H9 (cell line): ENCODE measurements at regions not wholly inside any gene's neighbourhood (a gene's known extent, or its start where the extent isn't known, plus 50 kb on each side); places are given as distances from the start of the nearest gene placed in this dataset.

ENCODE experiments used
- DNase-seq: peaks from one replicate; pipeline ENCODE4 v3.0.0-alpha.2; 2017
- H2AFZ ChIP-seq: one replicate; pipeline ENCODE4 v1.6.1; 2013; ENCODE audit warnings: mild to moderate bottlenecking, low read length, control low read depth, moderate library complexity
- H2AK5ac ChIP-seq: 2 replicates; pipeline ENCODE4 v1.6.1; 2013; ENCODE audit warnings: low read length, control low read depth, mixed read lengths; ENCODE audit not compliant: insufficient read length
- H2BK120ac ChIP-seq: one replicate; pipeline ENCODE4 v1.6.1; 2013; ENCODE audit warnings: low read depth, mild to moderate bottlenecking, low read length, control low read depth, inconsistent platforms; ENCODE audit not compliant: poor library complexity, severe bottlenecking
- H2BK12ac ChIP-seq: 2 replicates; pipeline ENCODE4 v1.6.1; 2013; ENCODE audit warnings: low read length, control low read depth, mixed read lengths, low read depth; ENCODE audit not compliant: insufficient read length
- H2BK15ac ChIP-seq: 2 replicates; pipeline ENCODE4 v1.6.1; 2013; ENCODE audit warnings: low read depth, low read length, control low read depth
- H2BK20ac ChIP-seq: one replicate; pipeline ENCODE4 v1.6.1; 2013; ENCODE audit warnings: low read depth, mild to moderate bottlenecking, low read length, control low read depth, inconsistent platforms; ENCODE audit not compliant: poor library complexity, severe bottlenecking
- H2BK5ac ChIP-seq: 2 replicates; pipeline ENCODE4 v1.6.1; 2013; ENCODE audit warnings: low read length, control low read depth, mixed read lengths; ENCODE audit not compliant: insufficient read length
- H3K14ac ChIP-seq: 2 replicates; pipeline ENCODE4 v1.6.1; 2013; ENCODE audit warnings: low read length, control low read depth; ENCODE audit not compliant: insufficient read depth
- H3K18ac ChIP-seq: 2 replicates; pipeline ENCODE4 v1.6.1; 2013; ENCODE audit warnings: low read depth, mild to moderate bottlenecking, mixed read lengths, low read length, control low read depth; ENCODE audit not compliant: insufficient read length
- H3K23ac ChIP-seq: 2 replicates; pipeline ENCODE4 v1.6.1; 2013; ENCODE audit warnings: low read length, control low read depth, mixed read lengths, low read depth; ENCODE audit not compliant: insufficient read length
- H3K23me2 ChIP-seq: 2 replicates; pipeline ENCODE4 v1.6.1; 2013; ENCODE audit warnings: low read depth, mild to moderate bottlenecking, mixed read lengths, low read length, control low read depth; ENCODE audit not compliant: insufficient read length, poor library complexity, severe bottlenecking
- H3K27ac ChIP-seq: 2 replicates; pipeline ENCODE4 v1.5.1; 2013; ENCODE audit warnings: low read length, control low read depth, mixed read lengths, low read depth; ENCODE audit not compliant: insufficient read length
- H3K27me3 ChIP-seq: 2 replicates; pipeline ENCODE4 v1.6.1; 2013; ENCODE audit warnings: low read length, control low read depth, inconsistent platforms; ENCODE audit not compliant: insufficient read depth
- H3K4ac ChIP-seq: 2 replicates; pipeline ENCODE4 v1.6.1; 2013; ENCODE audit warnings: low read depth, mild to moderate bottlenecking, control low read depth, inconsistent platforms, low read length, moderate library complexity
- H3K4me1 ChIP-seq: 2 replicates; pipeline ENCODE4 v1.6.1; 2013; ENCODE audit warnings: low read length, control low read depth, inconsistent platforms; ENCODE audit not compliant: insufficient read depth
- H3K4me2 ChIP-seq: 2 replicates; pipeline ENCODE4 v1.6.1; 2013; ENCODE audit warnings: low read length, control low read depth, mixed read lengths; ENCODE audit not compliant: insufficient read length, insufficient read depth
- H3K56ac ChIP-seq: 2 replicates; pipeline ENCODE4 v1.6.1; 2013; ENCODE audit warnings: low read depth, mild to moderate bottlenecking, mixed read lengths, low read length, control low read depth; ENCODE audit not compliant: insufficient read length
- H3K79me1 ChIP-seq: 2 replicates; pipeline ENCODE4 v1.6.1; 2013; ENCODE audit warnings: low read depth, mild to moderate bottlenecking, moderate library complexity, low read length, control low read depth, inconsistent platforms; ENCODE audit not compliant: insufficient read depth, poor library complexity, severe bottlenecking
- H3K79me2 ChIP-seq: 2 replicates; pipeline ENCODE4 v1.6.1; 2013; ENCODE audit warnings: low read length, control low read depth, inconsistent platforms; ENCODE audit not compliant: insufficient read depth
- H3K9ac ChIP-seq: 2 replicates; pipeline ENCODE4 v1.6.1; 2013; ENCODE audit warnings: low read length, control low read depth, mixed read lengths; ENCODE audit not compliant: insufficient read length; ENCODE audit errors: extremely low read depth
- H3K9me3 ChIP-seq: one replicate; pipeline ENCODE4 v1.6.1; 2013; ENCODE audit warnings: low read depth, low read length, inconsistent platforms; ENCODE audit not compliant: control insufficient read depth
- H3T11ph ChIP-seq: one replicate; pipeline ENCODE4 v1.6.1; 2013; ENCODE audit warnings: mild to moderate bottlenecking, low read length, control low read depth, inconsistent platforms
- H4K20me1 ChIP-seq: one replicate; pipeline ENCODE4 v1.6.1; 2013; ENCODE audit not compliant: control insufficient read depth, insufficient read length, insufficient read depth
- H4K5ac ChIP-seq: 2 replicates; pipeline ENCODE4 v1.6.1; 2013; ENCODE audit warnings: low read depth, mild to moderate bottlenecking, mixed read lengths, low read length, control low read depth; ENCODE audit not compliant: insufficient read length
- H4K8ac ChIP-seq: replicated peaks from 2 replicates; pipeline ENCODE4 v1.6.1; 2013; ENCODE audit warnings: low read length, control low read depth, mixed read lengths, low read depth; ENCODE audit not compliant: insufficient read length
- H4K91ac ChIP-seq: 2 replicates; pipeline ENCODE4 v1.6.1; 2013; ENCODE audit warnings: low read depth, mild to moderate bottlenecking, moderate library complexity, mixed read lengths, low read length, control low read depth; ENCODE audit not compliant: insufficient read length
- H3K27ac Mint-ChIP-seq, 3 experiments: 2 replicates in 2 of 3; 3 replicates in 1 of 3; pipeline ENCODE4 v1.8.0; 2020 to 2021; ENCODE audit warnings: mixed read lengths in 3 of 3, mild to moderate bottlenecking in 1 of 3, moderate library complexity in 1 of 3
- H3K27me3 Mint-ChIP-seq: 2 replicates; pipeline ENCODE4 v1.8.0; 2021; ENCODE audit warnings: low read depth, mild to moderate bottlenecking, moderate library complexity, mixed read lengths
- H3K36me3 Mint-ChIP-seq, 3 experiments: 2 replicates in 2 of 3; 3 replicates in 1 of 3; pipeline ENCODE4 v1.8.0; 2020 to 2021; ENCODE audit warnings: low read depth in 3 of 3, mixed read lengths in 3 of 3; ENCODE audit not compliant: insufficient read depth in 1 of 3
- H3K4me1 Mint-ChIP-seq, 2 experiments: 2 replicates each; pipeline ENCODE4 v1.8.0; 2020; ENCODE audit warnings: mixed read lengths in 2 of 2
- H3K4me3 Mint-ChIP-seq, 2 experiments: 2 replicates in 1 of 2; 3 replicates in 1 of 2; pipeline ENCODE4 v1.8.0; 2020 to 2021; ENCODE audit warnings: mild to moderate bottlenecking in 2 of 2, mixed read lengths in 2 of 2, moderate library complexity in 1 of 2
- H3K9me3 Mint-ChIP-seq, 2 experiments: 2 replicates in 1 of 2; 3 replicates in 1 of 2; pipeline ENCODE4 v1.8.0; 2020; ENCODE audit warnings: mild to moderate bottlenecking in 2 of 2, mixed read lengths in 2 of 2, moderate library complexity in 1 of 2
- CTCF ChIP-seq: fragments of 200-600 bp; sonication (generic); conservative IDR thresholded peaks from 3 replicates; pipeline ENCODE4 v1.8.0; 2021; ENCODE audit warnings: antibody characterized with exemption, mild to moderate bottlenecking
- WGBS: extraction: QIAGEN DNeasy Blood & Tissue Kit; methylation state at CpG from one replicate; pipeline ENCODE4 v1.1.7; 2013; ENCODE audit warnings: missing lambda C conversion rate, low lambda C conversion rate, mixed read lengths; ENCODE audit not compliant: insufficient read length; ENCODE audit errors: extremely low coverage; 5-methylcytosine and 5-hydroxymethylcytosine counted together

GRCh38 chr2:76572981-76573380 is 862.3 kb upstream of the GCFC2 start:
- Histone ChIP-seq H2AFZ (no peak overlapping the region), H3K4me2 (no peak overlapping the region), H2AK5ac (no peak overlapping the region), H3K4ac (no peak overlapping the region), H4K20me1 (no peaks in the 10 kb centered on the region), H4K5ac (no peak overlapping the region), H3K27ac (peak overlapping the region; percentile 68), H3K9ac (no peak overlapping the region), H3K4me1 (peaks cover 4% of the 10 kb centered on the region; the same call in 1 of the 2 replicates), H3K79me2 (no peaks in the 10 kb centered on the region), H3K79me1 (no peaks in the 10 kb centered on the region), H3K14ac (no peak overlapping the region), H3K56ac (no peak overlapping the region), H3K18ac (no peak overlapping the region), H2BK20ac (no peak overlapping the region), H3K23ac (no peak overlapping the region), H3K23me2 (no peaks in the 10 kb centered on the region), H2BK12ac (no peak overlapping the region), H2BK15ac (no peak overlapping the region), H2BK5ac (no peak overlapping the region), H2BK120ac (no peak overlapping the region), H3K27me3 (no peaks in the 10 kb centered on the region), H3T11ph (no peak overlapping the region), H4K8ac (no peak overlapping the region), H3K9me3 (no peaks in the 10 kb centered on the region), H4K91ac (no peak overlapping the region)
- H3K36me3 Mint-ChIP-seq = peaks cover 4 to 11% (median 9%) of the 10 kb centered on the region in 3 experiments
- no peak overlapping the region for H3K4me3 Mint-ChIP-seq
- no peaks in the 10 kb centered on the region for H3K27me3 Mint-ChIP-seq
- no CpG with 5 or more reads among the region's 2 CpGs for WGBS
- H3K4me1 Mint-ChIP-seq = peaks cover 48 to 54% of the 10 kb centered on the region in 2 experiments
- DNase-seq = no peak
- H3K27ac Mint-ChIP-seq = peak overlapping the region; percentile 72 to 86 (median 76); a peak in 5 of 7 replicates
- no peaks in the 10 kb centered on the region; a peak in 1 of 5 replicates for H3K9me3 Mint-ChIP-seq
- no peak for TF ChIP-seq CTCF
